ENCODE measurements at regions not wholly inside any gene's neighbourhood (a gene's known extent, or its start where the extent isn't known, plus 50 kb on each side); places are given as distances from the start of the nearest gene placed in this dataset.

DNA sequence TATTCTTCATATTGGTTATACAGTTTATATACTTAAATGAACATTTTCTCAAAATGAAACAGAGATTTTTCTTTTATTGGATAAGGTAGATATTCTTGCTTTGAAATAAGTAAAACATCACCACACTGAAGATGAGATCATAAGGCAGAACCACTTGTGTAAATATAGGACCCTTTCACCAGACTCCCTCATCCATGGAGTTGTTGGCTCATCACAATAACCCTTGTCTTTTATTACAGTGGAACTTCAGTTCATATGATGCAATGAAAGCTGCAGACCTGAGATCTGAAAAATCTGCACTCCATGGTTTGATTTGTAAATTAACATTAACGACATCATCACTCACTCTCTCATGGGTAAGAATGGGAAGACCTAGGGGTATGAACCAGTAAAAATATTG, 51.9 kb upstream of the DBX2 start:
- no peaks in the 10 kb centered on the region for H3K27me3 ChIP-seq (ENCODE audit: insufficient read depth)
- no peak overlapping the region for H3K4me3 ChIP-seq
- H3K36me3 ChIP-seq (ENCODE audit: insufficient read depth), result no peaks in the 10 kb centered on the region
- Mint-ChIP-seq H3K9me3 (no peaks in the 10 kb centered on the region), H3K27ac (no peak overlapping the region), H3K4me3 (no peak overlapping the region), H3K27me3 (ENCODE audit: insufficient read depth, low read depth, poor library complexity) (no peaks in the 10 kb centered on the region), H3K36me3 (ENCODE audit: low read depth) (no peaks in the 10 kb centered on the region), H3K4me1 (no peaks in the 10 kb centered on the region)
- H3K27ac ChIP-seq (ENCODE audit: low read depth), result no peak overlapping the region
- peaks cover 7% of the 10 kb centered on the region for H3K9me2 ChIP-seq (ENCODE audit: insufficient read depth)
- H3F3A ChIP-seq (replicated peaks; ENCODE audit: low read depth), result no peaks in the 10 kb centered on the region
- no peak for TF ChIP-seq ZNF331 (CRISPR knock-in tag; IDR thresholded peaks at IDR 0.05; ENCODE audit: low read depth)
- TF ChIP-seq, protein P1, sequence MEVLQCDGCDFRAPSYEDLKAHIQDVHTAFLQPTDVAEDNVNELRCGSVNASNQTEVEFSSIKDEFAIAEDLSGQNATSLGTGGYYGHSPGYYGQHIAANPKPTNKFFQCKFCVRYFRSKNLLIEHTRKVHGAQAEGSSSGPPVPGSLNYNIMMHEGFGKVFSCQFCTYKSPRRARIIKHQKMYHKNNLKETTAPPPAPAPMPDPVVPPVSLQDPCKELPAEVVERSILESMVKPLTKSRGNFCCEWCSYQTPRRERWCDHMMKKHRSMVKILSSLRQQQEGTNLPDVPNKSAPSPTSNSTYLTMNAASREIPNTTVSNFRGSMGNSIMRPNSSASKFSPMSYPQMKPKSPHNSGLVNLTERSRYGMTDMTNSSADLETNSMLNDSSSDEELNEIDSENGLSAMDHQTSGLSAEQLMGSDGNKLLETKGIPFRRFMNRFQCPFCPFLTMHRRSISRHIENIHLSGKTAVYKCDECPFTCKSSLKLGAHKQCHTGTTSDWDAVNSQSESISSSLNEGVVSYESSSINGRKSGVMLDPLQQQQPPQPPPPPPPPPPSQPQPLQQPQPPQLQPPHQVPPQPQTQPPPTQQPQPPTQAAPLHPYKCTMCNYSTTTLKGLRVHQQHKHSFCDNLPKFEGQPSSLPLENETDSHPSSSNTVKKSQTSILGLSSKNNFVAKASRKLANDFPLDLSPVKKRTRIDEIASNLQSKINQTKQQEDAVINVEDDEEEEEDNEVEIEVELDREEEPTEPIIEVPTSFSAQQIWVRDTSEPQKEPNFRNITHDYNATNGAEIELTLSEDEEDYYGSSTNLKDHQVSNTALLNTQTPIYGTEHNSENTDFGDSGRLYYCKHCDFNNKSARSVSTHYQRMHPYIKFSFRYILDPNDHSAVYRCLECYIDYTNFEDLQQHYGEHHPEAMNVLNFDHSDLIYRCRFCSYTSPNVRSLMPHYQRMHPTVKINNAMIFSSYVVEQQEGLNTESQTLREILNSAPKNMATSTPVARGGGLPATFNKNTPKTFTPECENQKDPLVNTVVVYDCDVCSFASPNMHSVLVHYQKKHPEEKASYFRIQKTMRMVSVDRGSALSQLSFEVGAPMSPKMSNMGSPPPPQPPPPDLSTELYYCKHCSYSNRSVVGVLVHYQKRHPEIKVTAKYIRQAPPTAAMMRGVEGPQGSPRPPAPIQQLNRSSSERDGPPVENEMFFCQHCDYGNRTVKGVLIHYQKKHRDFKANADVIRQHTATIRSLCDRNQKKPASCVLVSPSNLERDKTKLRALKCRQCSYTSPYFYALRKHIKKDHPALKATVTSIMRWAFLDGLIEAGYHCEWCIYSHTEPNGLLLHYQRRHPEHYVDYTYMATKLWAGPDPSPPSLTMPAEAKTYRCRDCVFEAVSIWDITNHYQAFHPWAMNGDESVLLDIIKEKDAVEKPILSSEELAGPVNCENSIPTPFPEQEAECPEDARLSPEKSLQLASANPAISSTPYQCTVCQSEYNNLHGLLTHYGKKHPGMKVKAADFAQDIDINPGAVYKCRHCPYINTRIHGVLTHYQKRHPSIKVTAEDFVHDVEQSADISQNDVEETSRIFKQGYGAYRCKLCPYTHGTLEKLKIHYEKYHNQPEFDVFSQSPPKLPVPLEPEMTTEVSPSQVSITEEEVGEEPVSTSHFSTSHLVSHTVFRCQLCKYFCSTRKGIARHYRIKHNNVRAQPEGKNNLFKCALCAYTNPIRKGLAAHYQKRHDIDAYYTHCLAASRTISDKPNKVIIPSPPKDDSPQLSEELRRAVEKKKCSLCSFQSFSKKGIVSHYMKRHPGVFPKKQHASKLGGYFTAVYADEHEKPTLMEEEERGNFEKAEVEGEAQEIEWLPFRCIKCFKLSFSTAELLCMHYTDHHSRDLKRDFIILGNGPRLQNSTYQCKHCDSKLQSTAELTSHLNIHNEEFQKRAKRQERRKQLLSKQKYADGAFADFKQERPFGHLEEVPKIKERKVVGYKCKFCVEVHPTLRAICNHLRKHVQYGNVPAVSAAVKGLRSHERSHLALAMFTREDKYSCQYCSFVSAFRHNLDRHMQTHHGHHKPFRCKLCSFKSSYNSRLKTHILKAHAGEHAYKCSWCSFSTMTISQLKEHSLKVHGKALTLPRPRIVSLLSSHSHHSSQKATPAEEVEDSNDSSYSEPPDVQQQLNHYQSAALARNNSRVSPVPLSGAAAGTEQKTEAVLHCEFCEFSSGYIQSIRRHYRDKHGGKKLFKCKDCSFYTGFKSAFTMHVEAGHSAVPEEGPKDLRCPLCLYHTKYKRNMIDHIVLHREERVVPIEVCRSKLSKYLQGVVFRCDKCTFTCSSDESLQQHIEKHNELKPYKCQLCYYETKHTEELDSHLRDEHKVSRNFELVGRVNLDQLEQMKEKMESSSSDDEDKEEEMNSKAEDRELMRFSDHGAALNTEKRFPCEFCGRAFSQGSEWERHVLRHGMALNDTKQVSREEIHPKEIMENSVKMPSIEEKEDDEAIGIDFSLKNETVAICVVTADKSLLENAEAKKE (CRISPR knock-in tag; IDR thresholded peaks at IDR 0.05), result no peak
- TF ChIP-seq, protein P2, sequence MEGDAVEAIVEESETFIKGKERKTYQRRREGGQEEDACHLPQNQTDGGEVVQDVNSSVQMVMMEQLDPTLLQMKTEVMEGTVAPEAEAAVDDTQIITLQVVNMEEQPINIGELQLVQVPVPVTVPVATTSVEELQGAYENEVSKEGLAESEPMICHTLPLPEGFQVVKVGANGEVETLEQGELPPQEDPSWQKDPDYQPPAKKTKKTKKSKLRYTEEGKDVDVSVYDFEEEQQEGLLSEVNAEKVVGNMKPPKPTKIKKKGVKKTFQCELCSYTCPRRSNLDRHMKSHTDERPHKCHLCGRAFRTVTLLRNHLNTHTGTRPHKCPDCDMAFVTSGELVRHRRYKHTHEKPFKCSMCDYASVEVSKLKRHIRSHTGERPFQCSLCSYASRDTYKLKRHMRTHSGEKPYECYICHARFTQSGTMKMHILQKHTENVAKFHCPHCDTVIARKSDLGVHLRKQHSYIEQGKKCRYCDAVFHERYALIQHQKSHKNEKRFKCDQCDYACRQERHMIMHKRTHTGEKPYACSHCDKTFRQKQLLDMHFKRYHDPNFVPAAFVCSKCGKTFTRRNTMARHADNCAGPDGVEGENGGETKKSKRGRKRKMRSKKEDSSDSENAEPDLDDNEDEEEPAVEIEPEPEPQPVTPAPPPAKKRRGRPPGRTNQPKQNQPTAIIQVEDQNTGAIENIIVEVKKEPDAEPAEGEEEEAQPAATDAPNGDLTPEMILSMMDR (conservative IDR thresholded peaks at IDR 0.05; ENCODE audit: low read depth in 2 of 2), result no peak
- no peak for TF ChIP-seq EZH2 (IDR thresholded peaks at IDR 0.05; ENCODE audit: low read depth, unreplicated experiment)
- no peak for TF ChIP-seq JUNB (IDR thresholded peaks at IDR 0.05; ENCODE audit: unreplicated experiment)
- TF ChIP-seq NANOG (IDR thresholded peaks at IDR 0.05; ENCODE audit: borderline replicate concordance), result no peak
- TF ChIP-seq, protein P3, sequence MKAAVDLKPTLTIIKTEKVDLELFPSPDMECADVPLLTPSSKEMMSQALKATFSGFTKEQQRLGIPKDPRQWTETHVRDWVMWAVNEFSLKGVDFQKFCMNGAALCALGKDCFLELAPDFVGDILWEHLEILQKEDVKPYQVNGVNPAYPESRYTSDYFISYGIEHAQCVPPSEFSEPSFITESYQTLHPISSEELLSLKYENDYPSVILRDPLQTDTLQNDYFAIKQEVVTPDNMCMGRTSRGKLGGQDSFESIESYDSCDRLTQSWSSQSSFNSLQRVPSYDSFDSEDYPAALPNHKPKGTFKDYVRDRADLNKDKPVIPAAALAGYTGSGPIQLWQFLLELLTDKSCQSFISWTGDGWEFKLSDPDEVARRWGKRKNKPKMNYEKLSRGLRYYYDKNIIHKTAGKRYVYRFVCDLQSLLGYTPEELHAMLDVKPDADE (IDR thresholded peaks at IDR 0.05), result no peak
- no peak for TF ChIP-seq ZNF114 (CRISPR knock-in tag; IDR thresholded peaks at IDR 0.05)
- no peak for TF ChIP-seq EZH2phosphoT487 (IDR thresholded peaks at IDR 0.05; ENCODE audit: unreplicated experiment)
- no peak for TF ChIP-seq CREB1 (CRISPR knock-in tag; IDR thresholded peaks at IDR 0.05; ENCODE audit: low read depth)
- no peak for TF ChIP-seq STAT1 (IDR thresholded peaks at IDR 0.05; ENCODE audit: unreplicated experiment)
- TF ChIP-seq POLR2AphosphoS5 (IDR thresholded peaks at IDR 0.05; ENCODE audit: low read depth), result no peak
- TF ChIP-seq, protein P4, sequence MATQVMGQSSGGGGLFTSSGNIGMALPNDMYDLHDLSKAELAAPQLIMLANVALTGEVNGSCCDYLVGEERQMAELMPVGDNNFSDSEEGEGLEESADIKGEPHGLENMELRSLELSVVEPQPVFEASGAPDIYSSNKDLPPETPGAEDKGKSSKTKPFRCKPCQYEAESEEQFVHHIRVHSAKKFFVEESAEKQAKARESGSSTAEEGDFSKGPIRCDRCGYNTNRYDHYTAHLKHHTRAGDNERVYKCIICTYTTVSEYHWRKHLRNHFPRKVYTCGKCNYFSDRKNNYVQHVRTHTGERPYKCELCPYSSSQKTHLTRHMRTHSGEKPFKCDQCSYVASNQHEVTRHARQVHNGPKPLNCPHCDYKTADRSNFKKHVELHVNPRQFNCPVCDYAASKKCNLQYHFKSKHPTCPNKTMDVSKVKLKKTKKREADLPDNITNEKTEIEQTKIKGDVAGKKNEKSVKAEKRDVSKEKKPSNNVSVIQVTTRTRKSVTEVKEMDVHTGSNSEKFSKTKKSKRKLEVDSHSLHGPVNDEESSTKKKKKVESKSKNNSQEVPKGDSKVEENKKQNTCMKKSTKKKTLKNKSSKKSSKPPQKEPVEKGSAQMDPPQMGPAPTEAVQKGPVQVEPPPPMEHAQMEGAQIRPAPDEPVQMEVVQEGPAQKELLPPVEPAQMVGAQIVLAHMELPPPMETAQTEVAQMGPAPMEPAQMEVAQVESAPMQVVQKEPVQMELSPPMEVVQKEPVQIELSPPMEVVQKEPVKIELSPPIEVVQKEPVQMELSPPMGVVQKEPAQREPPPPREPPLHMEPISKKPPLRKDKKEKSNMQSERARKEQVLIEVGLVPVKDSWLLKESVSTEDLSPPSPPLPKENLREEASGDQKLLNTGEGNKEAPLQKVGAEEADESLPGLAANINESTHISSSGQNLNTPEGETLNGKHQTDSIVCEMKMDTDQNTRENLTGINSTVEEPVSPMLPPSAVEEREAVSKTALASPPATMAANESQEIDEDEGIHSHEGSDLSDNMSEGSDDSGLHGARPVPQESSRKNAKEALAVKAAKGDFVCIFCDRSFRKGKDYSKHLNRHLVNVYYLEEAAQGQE (IDR thresholded peaks at IDR 0.05; ENCODE audit: unreplicated experiment), result no peak
- no peaks in the 10 kb centered on the region for H3K4me1 ChIP-seq (ENCODE audit: insufficient read depth)
- no peaks in the 10 kb centered on the region for H3K79me2 ChIP-seq (replicated peaks; ENCODE audit: insufficient read depth)
- DNase-seq (ENCODE audit: low spot score), result no peak
- H2AFZ ChIP-seq, result no peak overlapping the region
- ATAC-seq, result no peak
- H3K4me2 ChIP-seq, result no peak overlapping the region
- no peaks in the 10 kb centered on the region for H4K20me1 ChIP-seq (replicated peaks; ENCODE audit: insufficient read depth)

Data from GM23338 (cell line).